Prostate gland (tissue), 2 donors: ENCODE measurements at regions not wholly inside any gene's neighbourhood (a gene's known extent, or its start where the extent isn't known, plus 50 kb on each side); places are given as distances from the start of the nearest gene placed in this dataset.

ENCODE experiments used
- DNase-seq: peaks from one replicate; pipeline ENCODE4 v3.0.0-alpha.2; 2019; ENCODE audit warnings: low spot score
- H3K27ac ChIP-seq, 2 donors: fragments of 200-600 bp; sonication (generic); 2 replicates each; pipeline ENCODE4 v1.5.1; 2017 to 2019
- H3K27me3 ChIP-seq: fragments of 200-600 bp; sonication (generic); replicated peaks from 2 replicates; pipeline ENCODE4 v1.5.1; 2019; ENCODE audit not compliant: insufficient read depth
- H3K36me3 ChIP-seq, 2 donors: fragments of 200-600 bp; sonication (generic); 1 replicate in 1 of 2; 2 replicates in 1 of 2; pipeline versions ENCODE4 v1.5.1 to v1.8.1; 2017 to 2019
- H3K4me1 ChIP-seq: fragments of 200-600 bp; sonication (generic); replicated peaks from 2 replicates; pipeline ENCODE4 v1.5.1; 2019
- H3K4me3 ChIP-seq, 2 donors: fragments of 200-600 bp; sonication (generic); 2 replicates each; pipeline ENCODE4 v1.5.1; 2017 to 2019
- H3K9me3 ChIP-seq: fragments of 200-600 bp; sonication (generic); 2 replicates; pipeline ENCODE4 v1.5.1; 2017
- CTCF ChIP-seq, 4 experiments: fragments of 200-600 bp in 2 of 4; fragments of 450-650 bp in 2 of 4; sonication (generic) in 2 of 4; IDR thresholded peaks; 1 replicate in 3 of 4; 2 replicates in 1 of 4; pipeline ENCODE4 v1.5.1; 2016 to 2019; ENCODE audit warnings: antibody characterized with exemption in 4 of 4, mild to moderate bottlenecking in 2 of 4, moderate library complexity in 2 of 4
- POLR2A ChIP-seq: fragments of 450-650 bp; IDR thresholded peaks from one replicate; pipeline ENCODE4 v1.6.1; 2016; ENCODE audit warnings: antibody characterized with exemption, mild to moderate bottlenecking
- POLR2AphosphoS5 ChIP-seq: sonication (generic); formaldehyde crosslinking; IDR thresholded peaks from one replicate; pipeline ENCODE4 v1.6.1; 2017; ENCODE audit warnings: antibody characterized with exemption
- WGBS: methylation state at CpG from one replicate; pipeline ENCODE4 v1.1.5; 2018; 5-methylcytosine and 5-hydroxymethylcytosine counted together
- intact Hi-C: fragments of 100-400 bp; cut with DNase I; formaldehyde crosslinking; loops from one replicate; pipeline ENCODE4 v1.14.2; 2022

- H3K4me3 ChIP-seq, result no peak overlapping the region
- no peaks in the 10 kb centered on the region for H3K27me3 ChIP-seq
- intact Hi-C loops, result no loop called here
- no peaks in the 10 kb centered on the region for H3K4me1 ChIP-seq
- no peak for DNase-seq
- 88% methylated on average over 1 of the region's 1 CpG for WGBS
- TF ChIP-seq POLR2A (no peak), POLR2AphosphoS5 (no peak), CTCF (IDR thresholded peaks at IDR 0.05) (no peak)
- H3K27ac ChIP-seq, result no peak overlapping the region
- H3K36me3 ChIP-seq, result no peaks in the 10 kb centered on the region
- no peaks in the 10 kb centered on the region for H3K9me3 ChIP-seq
Measured at GRCh38 chr9:75691408-75691807, 199.1 kb upstream of the PCSK5 start.

GRCh38 chr9:75692309-75692708 lies 198.2 kb upstream of the PCSK5 start:
- Histone ChIP-seq H3K27ac (no peak overlapping the region), H3K27me3 (no peaks in the 10 kb centered on the region), H3K4me3 (no peak overlapping the region), H3K4me1 (no peaks in the 10 kb centered on the region), H3K36me3 (no peaks in the 10 kb centered on the region), H3K9me3 (no peaks in the 10 kb centered on the region)
- WGBS, result 59% methylated on average over 3 of the region's 3 CpGs
- DNase-seq, result no peak
- TF ChIP-seq CTCF (IDR thresholded peaks at IDR 0.05) (no peak), POLR2A (no peak), POLR2AphosphoS5 (no peak)
- intact Hi-C loops, result no loop called here

- TF ChIP-seq CTCF (IDR thresholded peaks at IDR 0.05) (no peak), POLR2AphosphoS5 (no peak), POLR2A (no peak)
- WGBS, result 0% methylated on average over 1 of the region's 1 CpG
Measured at GRCh38 chr9:75695921-75696320, 194.6 kb upstream of the PCSK5 start.

GRCh38 chr9:75699017-75699416 lies 191.5 kb upstream of the PCSK5 start:
- DNase-seq, result no peak
- no peaks in the 10 kb centered on the region for H3K4me1 ChIP-seq
- no peak overlapping the region for H3K27ac ChIP-seq
- H3K36me3 ChIP-seq, result no peaks in the 10 kb centered on the region
- H3K27me3 ChIP-seq, result no peaks in the 10 kb centered on the region
- H3K4me3 ChIP-seq, result no peak overlapping the region
- TF ChIP-seq POLR2A (no peak), CTCF (IDR thresholded peaks at IDR 0.05) (no peak), POLR2AphosphoS5 (no peak)
- no peaks in the 10 kb centered on the region for H3K9me3 ChIP-seq
- intact Hi-C loops, result no loop called here

More at GRCh38 chr9:75695921-75696320, 194.6 kb upstream of the PCSK5 start:
- H3K4me1 ChIP-seq, result no peaks in the 10 kb centered on the region
- no peaks in the 10 kb centered on the region for H3K36me3 ChIP-seq
- H3K9me3 ChIP-seq, result no peaks in the 10 kb centered on the region
- DNase-seq, result no peak
- H3K27me3 ChIP-seq, result no peaks in the 10 kb centered on the region
- intact Hi-C loops, result no loop called here
- H3K4me3 ChIP-seq, result no peak overlapping the region
- no peak overlapping the region for H3K27ac ChIP-seq

GRCh38 chr9:75699625-75700251 lies 190.7 kb upstream of the PCSK5 start:
- no peak overlapping the region for H3K4me3 ChIP-seq
- no peaks in the 10 kb centered on the region for H3K4me1 ChIP-seq
- no peaks in the 10 kb centered on the region for H3K36me3 ChIP-seq
- intact Hi-C loops, result no loop called here
- no peak overlapping the region for H3K27ac ChIP-seq
- no peaks in the 10 kb centered on the region for H3K9me3 ChIP-seq
- H3K27me3 ChIP-seq, result no peaks in the 10 kb centered on the region
- no peak for DNase-seq
- TF ChIP-seq POLR2A (no peak), POLR2AphosphoS5 (no peak), CTCF (IDR thresholded peaks at IDR 0.05) (no peak)
- WGBS, result 94% methylated on average over 1 of the region's 1 CpG
